Panc1 (cell line): ENCODE measurements at regions not wholly inside any gene's neighbourhood (a gene's known extent, or its start where the extent isn't known, plus 50 kb on each side); places are given as distances from the start of the nearest gene placed in this dataset.

Experiments
- POLR2AphosphoS5 ChIP-seq: IDR thresholded peaks from 2 replicates; pipeline ENCODE4 v1.6.1; 2012; ENCODE audit warnings: mild to moderate bottlenecking, low read depth, low read length, moderate library complexity
- SIN3A ChIP-seq: IDR thresholded peaks from 2 replicates; pipeline ENCODE4 v1.6.1; 2012; ENCODE audit warnings: low read depth, mild to moderate bottlenecking, low read length, moderate library complexity, borderline replicate concordance; ENCODE audit not compliant: insufficient read depth
- TCF7L2 ChIP-seq: IDR thresholded peaks from 2 replicates; pipeline ENCODE4 v1.6.1; 2011; ENCODE audit warnings: mild to moderate bottlenecking, low read depth, low read length, inconsistent platforms
- TF ChIP-seq, protein P1 (sequence below): fragments of 450-650 bp; IDR thresholded peaks from 2 replicates; pipeline ENCODE4 v1.5.1; 2017; ENCODE audit warnings: mild to moderate bottlenecking
- TF ChIP-seq, protein P2 (sequence below), 2 experiments: IDR thresholded peaks; 2 replicates each; pipeline ENCODE4 v1.6.1; 2011 to 2012; ENCODE audit warnings: low read depth in 2 of 2, control low read depth in 1 of 2, low read length in 1 of 2, mild to moderate bottlenecking in 1 of 2, moderate library complexity in 1 of 2; ENCODE audit not compliant: insufficient read depth in 1 of 2

DNA sequence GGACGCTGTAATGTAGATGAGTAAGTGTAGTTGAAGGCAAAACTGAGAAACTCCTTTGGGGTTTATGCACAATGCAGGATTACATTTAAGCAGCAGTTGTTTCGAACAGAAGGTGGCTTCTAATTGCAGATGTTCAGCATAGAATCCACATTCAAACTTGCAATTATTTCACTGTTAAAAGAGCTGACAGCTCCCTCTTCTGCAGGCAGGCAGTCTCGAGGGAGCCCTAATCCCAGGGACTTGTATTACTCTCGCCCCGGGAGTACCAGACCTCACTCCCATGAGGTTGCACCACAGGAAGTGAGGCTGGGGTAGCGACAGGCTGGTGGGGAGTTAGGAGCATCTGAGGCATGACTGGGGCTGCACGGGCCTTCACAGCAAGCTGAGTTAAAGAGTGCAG lies 484.3 kb upstream of the EEF2KMT start:
- TF ChIP-seq, protein P1, sequence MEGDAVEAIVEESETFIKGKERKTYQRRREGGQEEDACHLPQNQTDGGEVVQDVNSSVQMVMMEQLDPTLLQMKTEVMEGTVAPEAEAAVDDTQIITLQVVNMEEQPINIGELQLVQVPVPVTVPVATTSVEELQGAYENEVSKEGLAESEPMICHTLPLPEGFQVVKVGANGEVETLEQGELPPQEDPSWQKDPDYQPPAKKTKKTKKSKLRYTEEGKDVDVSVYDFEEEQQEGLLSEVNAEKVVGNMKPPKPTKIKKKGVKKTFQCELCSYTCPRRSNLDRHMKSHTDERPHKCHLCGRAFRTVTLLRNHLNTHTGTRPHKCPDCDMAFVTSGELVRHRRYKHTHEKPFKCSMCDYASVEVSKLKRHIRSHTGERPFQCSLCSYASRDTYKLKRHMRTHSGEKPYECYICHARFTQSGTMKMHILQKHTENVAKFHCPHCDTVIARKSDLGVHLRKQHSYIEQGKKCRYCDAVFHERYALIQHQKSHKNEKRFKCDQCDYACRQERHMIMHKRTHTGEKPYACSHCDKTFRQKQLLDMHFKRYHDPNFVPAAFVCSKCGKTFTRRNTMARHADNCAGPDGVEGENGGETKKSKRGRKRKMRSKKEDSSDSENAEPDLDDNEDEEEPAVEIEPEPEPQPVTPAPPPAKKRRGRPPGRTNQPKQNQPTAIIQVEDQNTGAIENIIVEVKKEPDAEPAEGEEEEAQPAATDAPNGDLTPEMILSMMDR = no peak
- TF ChIP-seq SIN3A (no peak), POLR2AphosphoS5 (no peak), TCF7L2 (no peak)
- TF ChIP-seq, protein P2, sequence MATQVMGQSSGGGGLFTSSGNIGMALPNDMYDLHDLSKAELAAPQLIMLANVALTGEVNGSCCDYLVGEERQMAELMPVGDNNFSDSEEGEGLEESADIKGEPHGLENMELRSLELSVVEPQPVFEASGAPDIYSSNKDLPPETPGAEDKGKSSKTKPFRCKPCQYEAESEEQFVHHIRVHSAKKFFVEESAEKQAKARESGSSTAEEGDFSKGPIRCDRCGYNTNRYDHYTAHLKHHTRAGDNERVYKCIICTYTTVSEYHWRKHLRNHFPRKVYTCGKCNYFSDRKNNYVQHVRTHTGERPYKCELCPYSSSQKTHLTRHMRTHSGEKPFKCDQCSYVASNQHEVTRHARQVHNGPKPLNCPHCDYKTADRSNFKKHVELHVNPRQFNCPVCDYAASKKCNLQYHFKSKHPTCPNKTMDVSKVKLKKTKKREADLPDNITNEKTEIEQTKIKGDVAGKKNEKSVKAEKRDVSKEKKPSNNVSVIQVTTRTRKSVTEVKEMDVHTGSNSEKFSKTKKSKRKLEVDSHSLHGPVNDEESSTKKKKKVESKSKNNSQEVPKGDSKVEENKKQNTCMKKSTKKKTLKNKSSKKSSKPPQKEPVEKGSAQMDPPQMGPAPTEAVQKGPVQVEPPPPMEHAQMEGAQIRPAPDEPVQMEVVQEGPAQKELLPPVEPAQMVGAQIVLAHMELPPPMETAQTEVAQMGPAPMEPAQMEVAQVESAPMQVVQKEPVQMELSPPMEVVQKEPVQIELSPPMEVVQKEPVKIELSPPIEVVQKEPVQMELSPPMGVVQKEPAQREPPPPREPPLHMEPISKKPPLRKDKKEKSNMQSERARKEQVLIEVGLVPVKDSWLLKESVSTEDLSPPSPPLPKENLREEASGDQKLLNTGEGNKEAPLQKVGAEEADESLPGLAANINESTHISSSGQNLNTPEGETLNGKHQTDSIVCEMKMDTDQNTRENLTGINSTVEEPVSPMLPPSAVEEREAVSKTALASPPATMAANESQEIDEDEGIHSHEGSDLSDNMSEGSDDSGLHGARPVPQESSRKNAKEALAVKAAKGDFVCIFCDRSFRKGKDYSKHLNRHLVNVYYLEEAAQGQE (IDR thresholded peaks at IDR 0.05; ENCODE audit: insufficient read depth in 1 of 2, low read depth in 2 of 2, low read length in 1 of 2) = no peak
